ENCODE measurements at regions not wholly inside any gene's neighbourhood (a gene's known extent, or its start where the extent isn't known, plus 50 kb on each side); places are given as distances from the start of the nearest gene placed in this dataset.
"Not testable (repeated sequence)": the region's sequence is repeated elsewhere in the genome, so short reads cannot be mapped to it uniquely, and the experiment has no call there.

DNA sequence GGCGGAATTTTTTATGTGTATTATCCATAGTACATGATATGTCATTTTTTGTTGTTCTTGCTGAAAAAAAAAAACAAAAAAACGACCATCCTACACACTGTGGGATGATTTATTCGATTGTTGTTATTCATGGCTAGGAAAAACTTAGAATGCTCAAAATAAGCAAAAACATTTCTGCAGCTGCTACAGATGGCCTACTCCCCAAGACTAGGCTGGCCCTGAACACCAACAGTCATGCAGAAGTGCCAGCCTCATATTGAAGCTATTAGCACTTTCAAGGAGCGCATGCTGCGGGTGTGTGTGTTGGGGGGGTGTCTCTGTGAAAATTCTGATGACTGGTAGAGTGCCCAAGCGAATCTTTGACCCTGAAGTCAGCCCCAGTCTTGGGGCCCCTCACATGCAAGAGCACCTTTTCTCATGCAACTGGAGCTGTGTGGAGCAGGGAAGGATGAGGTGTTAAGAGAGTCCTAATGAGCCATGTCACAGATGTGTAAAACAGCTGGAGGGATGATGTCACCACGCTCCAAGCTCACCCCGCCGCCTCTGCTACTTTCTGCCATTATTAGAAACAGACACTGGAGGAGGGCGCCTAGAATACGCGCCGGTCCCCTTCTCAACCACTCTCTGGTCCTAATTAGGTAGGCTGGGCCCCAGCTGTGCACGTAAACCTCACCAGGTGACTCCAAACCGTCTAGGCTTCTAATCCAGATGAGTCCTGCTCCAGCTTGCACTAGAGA is 61.0 kb upstream of the SMIM23 start:
- DNase-seq, result no peak

DNA sequence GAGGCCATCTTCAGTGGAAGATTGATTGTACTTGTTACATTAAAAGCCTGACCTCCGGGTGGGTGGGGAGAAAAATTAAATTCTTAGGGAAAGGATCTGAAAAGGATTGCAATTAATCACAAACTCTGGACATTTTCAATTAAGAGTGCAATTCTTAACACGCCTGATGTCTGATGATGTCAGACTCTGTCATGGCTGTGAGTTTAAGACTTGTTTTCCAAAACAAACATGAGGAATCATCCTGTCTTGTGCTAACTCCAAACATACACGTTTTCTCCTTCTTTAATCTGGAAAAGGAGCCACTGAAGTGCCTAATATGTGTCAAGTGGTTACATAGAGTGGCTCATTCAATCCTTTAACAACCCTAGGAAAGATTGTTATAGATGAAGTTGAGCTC is 60.4 kb upstream of the SMIM23 start:
- DNase-seq, result no peak

GRCh38 chr5:171726819-171727218 is 58.8 kb upstream of the SMIM23 start:
- not testable (repeated sequence) for DNase-seq

- DNase-seq, result no peak
These were observed 56.9 kb upstream of the SMIM23 start for GRCh38 chr5:171728686-171729085.
